ENCODE measurements at regions not wholly inside any gene's neighbourhood (a gene's known extent, or its start where the extent isn't known, plus 50 kb on each side); places are given as distances from the start of the nearest gene placed in this dataset.
A peak's percentile ranks its signal among the peaks of the same experiment; 100 is the strongest.

- Mint-ChIP-seq H3K4me3 (no peak overlapping the region), H3K9me3 (no peaks in the 10 kb centered on the region), H3K36me3 (ENCODE audit: insufficient read depth in 1 of 3, low read depth in 3 of 3) (peaks cover 26 to 58% (median 42%) of the 10 kb centered on the region in 3 experiments; a peak in 6 of 7 replicates), H3K4me1 (peaks cover 64 to 68% of the 10 kb centered on the region in 2 experiments), H3K27ac (peak overlapping the region; percentile 40 to 89 (median 82); a peak in 3 of 7 replicates), H3K27me3 (ENCODE audit: low read depth) (no peaks in the 10 kb centered on the region; the same call in 1 of the 2 replicates)
- Histone ChIP-seq H3K4me1 (ENCODE audit: insufficient read depth, low read length) (peaks cover 13% of the 10 kb centered on the region; the same call in 1 of the 2 replicates), H3K4ac (ENCODE audit: low read depth, low read length) (no peak overlapping the region), H3K14ac (ENCODE audit: insufficient read depth, low read length) (no peak overlapping the region), H2BK120ac (ENCODE audit: low read depth, low read length, poor library complexity, severe bottlenecking) (no peak overlapping the region), H4K8ac (replicated peaks; ENCODE audit: insufficient read length, low read depth, low read length) (no peak overlapping the region), H3K79me2 (ENCODE audit: insufficient read depth, low read length) (no peaks in the 10 kb centered on the region), H3K23ac (ENCODE audit: insufficient read length, low read depth, low read length) (no peak overlapping the region), H3K79me1 (ENCODE audit: insufficient read depth, low read depth, low read length, poor library complexity, severe bottlenecking) (no peaks in the 10 kb centered on the region), H3K27ac (ENCODE audit: insufficient read length, low read depth, low read length) (no peak overlapping the region), H3K9me3 (ENCODE audit: control insufficient read depth, low read depth, low read length) (no peaks in the 10 kb centered on the region), H3K4me2 (ENCODE audit: insufficient read depth, insufficient read length, low read length) (no peak overlapping the region), H4K5ac (ENCODE audit: insufficient read length, low read depth, low read length) (no peak overlapping the region), H3K23me2 (ENCODE audit: insufficient read length, low read depth, low read length, poor library complexity, severe bottlenecking) (no peaks in the 10 kb centered on the region), H2BK12ac (ENCODE audit: insufficient read length, low read depth, low read length) (no peak overlapping the region), H2BK15ac (ENCODE audit: low read depth, low read length) (no peak overlapping the region), H3K9ac (ENCODE audit: extremely low read depth, insufficient read length, low read length) (no peak overlapping the region), H3K56ac (ENCODE audit: insufficient read length, low read depth, low read length) (no peak overlapping the region), H3K18ac (ENCODE audit: insufficient read length, low read depth, low read length) (no peak overlapping the region), H3T11ph (ENCODE audit: low read length) (no peak overlapping the region), H2AFZ (ENCODE audit: low read length) (no peak overlapping the region), H2BK20ac (ENCODE audit: low read depth, low read length, poor library complexity, severe bottlenecking) (no peak overlapping the region), H2AK5ac (ENCODE audit: insufficient read length, low read length) (no peak overlapping the region), H4K20me1 (ENCODE audit: control insufficient read depth, insufficient read depth, insufficient read length) (no peaks in the 10 kb centered on the region), H4K91ac (ENCODE audit: insufficient read length, low read depth, low read length) (no peak overlapping the region), H2BK5ac (ENCODE audit: insufficient read length, low read length) (no peak overlapping the region), H3K27me3 (ENCODE audit: insufficient read depth, low read length) (no peaks in the 10 kb centered on the region)
- TF ChIP-seq CTCF (conservative IDR thresholded peaks at IDR 0.05), result no peak
- no peak for DNase-seq
- no CpG with 5 or more reads among the region's 11 CpGs for WGBS (ENCODE audit: extremely low coverage, insufficient read length, low lambda C conversion rate)
These were observed 105.2 kb downstream of the ZNF608 start for GRCh38 chr5:124641154-124641792.
